Thoracic aorta (tissue), 2 donors: ENCODE measurements at regions not wholly inside any gene's neighbourhood (a gene's known extent, or its start where the extent isn't known, plus 50 kb on each side); places are given as distances from the start of the nearest gene placed in this dataset.

Experiments
- ATAC-seq: fragments of 150-250 bp; one replicate; pipeline ENCODE4 v1.8.0; 2017; ENCODE audit warnings: low read depth; ENCODE audit not compliant: insufficient number of reproducible peaks, low FRiP score
- DNase-seq: peaks from one replicate; pipeline ENCODE4 v3.0.0-alpha.2; 2020; ENCODE audit warnings: low spot score
- H3K27ac ChIP-seq, 2 donors: fragments of 200-600 bp; sonication (generic); 1 replicate in 1 of 2; 2 replicates in 1 of 2; pipeline ENCODE4 v1.5.1; 2016; ENCODE audit warnings: mild to moderate bottlenecking in 2 of 2, moderate library complexity in 2 of 2
- H3K27me3 ChIP-seq: fragments of 200-600 bp; sonication (generic); replicated peaks from 2 replicates; pipeline ENCODE4 v1.6.0; 2016; ENCODE audit warnings: mild to moderate bottlenecking; ENCODE audit not compliant: insufficient read depth
- H3K36me3 ChIP-seq: fragments of 200-600 bp; sonication (generic); one replicate; pipeline ENCODE4 v1.5.1; 2016
- H3K4me1 ChIP-seq, 2 donors: fragments of 200-600 bp; sonication (generic); 1 replicate in 1 of 2; 2 replicates in 1 of 2; pipeline versions ENCODE4 v1.5.1 to v1.6.0; 2016; ENCODE audit warnings: low read depth in 2 of 2, mild to moderate bottlenecking in 1 of 2; ENCODE audit not compliant: control insufficient read depth in 1 of 2
- H3K4me3 ChIP-seq: fragments of 200-600 bp; sonication (generic); 2 replicates; pipeline ENCODE4 v1.5.1; 2016; ENCODE audit warnings: mild to moderate bottlenecking
- H3K9me3 ChIP-seq: fragments of 200-600 bp; sonication (generic); 2 replicates; pipeline ENCODE4 v1.5.1; 2016
- CTCF ChIP-seq: fragments of 200-600 bp; sonication (generic); IDR thresholded peaks from one replicate; pipeline ENCODE4 v1.5.1; 2019; ENCODE audit warnings: antibody characterized with exemption

- Histone ChIP-seq H3K4me1 (no peaks in the 10 kb centered on the region), H3K27ac (no peak overlapping the region), H3K27me3 (no peaks in the 10 kb centered on the region), H3K36me3 (no peaks in the 10 kb centered on the region), H3K4me3 (no peak overlapping the region), H3K9me3 (no peaks in the 10 kb centered on the region)
- no peak for TF ChIP-seq CTCF
- DNase-seq, result no peak
- ATAC-seq, result no peak
Measured at GRCh38 chr16:48895142-48895541, 285.2 kb upstream of the N4BP1 start.

GRCh38 chr16:48892893-48893292 is 282.9 kb upstream of the N4BP1 start:
- Histone ChIP-seq H3K4me3 (no peak overlapping the region), H3K36me3 (no peaks in the 10 kb centered on the region), H3K9me3 (no peaks in the 10 kb centered on the region), H3K4me1 (no peaks in the 10 kb centered on the region), H3K27me3 (no peaks in the 10 kb centered on the region), H3K27ac (no peak overlapping the region)
- ATAC-seq (no peak), DNase-seq (no peak)
- no peak for TF ChIP-seq CTCF

GRCh38 chr16:48887646-48888210 is 277.7 kb upstream of the N4BP1 start:
- Histone ChIP-seq H3K9me3 (no peaks in the 10 kb centered on the region), H3K4me3 (no peak overlapping the region), H3K36me3 (no peaks in the 10 kb centered on the region), H3K27me3 (no peaks in the 10 kb centered on the region), H3K4me1 (no peaks in the 10 kb centered on the region), H3K27ac (no peak overlapping the region)
- DNase-seq (no peak), ATAC-seq (no peak)
- no peak for TF ChIP-seq CTCF

GRCh38 chr16:48885471-48885870 is 275.5 kb upstream of the N4BP1 start:
- no peaks in the 10 kb centered on the region for H3K4me1 ChIP-seq
- ATAC-seq, result no peak
- no peaks in the 10 kb centered on the region for H3K27me3 ChIP-seq
- DNase-seq, result no peak
- no peak for TF ChIP-seq CTCF
- no peak overlapping the region for H3K4me3 ChIP-seq
- H3K36me3 ChIP-seq, result no peaks in the 10 kb centered on the region
- H3K9me3 ChIP-seq, result no peaks in the 10 kb centered on the region
- H3K27ac ChIP-seq, result no peak overlapping the region

- H3K27ac ChIP-seq, result no peak overlapping the region
Measured at GRCh38 chr16:48881272-48881671, 271.3 kb upstream of the N4BP1 start.

More at GRCh38 chr16:48881272-48881671, 271.3 kb upstream of the N4BP1 start:
- TF ChIP-seq CTCF, result no peak
- ATAC-seq (no peak), DNase-seq (no peak)
- no peak overlapping the region for H3K4me3 ChIP-seq
- H3K27me3 ChIP-seq, result no peaks in the 10 kb centered on the region
- no peaks in the 10 kb centered on the region for H3K36me3 ChIP-seq
- no peaks in the 10 kb centered on the region for H3K9me3 ChIP-seq
- H3K4me1 ChIP-seq, result no peaks in the 10 kb centered on the region
